ENCODE measurements at regions not wholly inside any gene's neighbourhood (a gene's known extent, or its start where the extent isn't known, plus 50 kb on each side); places are given as distances from the start of the nearest gene placed in this dataset.
"Not testable (repeated sequence)": the region's sequence is repeated elsewhere in the genome, so short reads cannot be mapped to it uniquely, and the experiment has no call there.

GRCh38 chr12:4194668-4195067, 78.9 kb upstream of the CCND2 start:
- Histone ChIP-seq H3K4me3 (ENCODE audit: low read length in 3 of 3) (no peak overlapping the region), H3K27me3 (ENCODE audit: control insufficient read depth in 3 of 3, insufficient read depth in 3 of 3, low read length in 3 of 3) (peaks cover 0 to 14% (median 2%) of the 10 kb centered on the region in 3 donors), H3K9ac (ENCODE audit: low read depth in 1 of 3, low read length in 3 of 3) (no peak overlapping the region), H3K4me1 (ENCODE audit: control insufficient read depth in 3 of 3, insufficient read depth in 3 of 3, low read length in 3 of 3) (no peaks in the 10 kb centered on the region), H3K27ac (ENCODE audit: low read depth, low read length) (no peak overlapping the region), H3K36me3 (ENCODE audit: control insufficient read depth in 3 of 3, insufficient read depth in 3 of 3, low read length in 3 of 3) (no peaks in the 10 kb centered on the region), H3K9me3 (ENCODE audit: control insufficient read depth in 3 of 3, low read length in 3 of 3) (no peaks in the 10 kb centered on the region)

GRCh38 chr12:4193821-4194220, 79.7 kb upstream of the CCND2 start:
- Histone ChIP-seq H3K36me3 (ENCODE audit: control insufficient read depth in 3 of 3, insufficient read depth in 3 of 3, low read length in 3 of 3) (no peaks in the 10 kb centered on the region), H3K27ac (ENCODE audit: low read depth, low read length) (no peak overlapping the region), H3K4me3 (ENCODE audit: low read length in 3 of 3) (no peak overlapping the region), H3K9me3 (ENCODE audit: control insufficient read depth in 3 of 3, low read length in 3 of 3) (no peaks in the 10 kb centered on the region), H3K9ac (ENCODE audit: low read depth in 1 of 3, low read length in 3 of 3) (no peak overlapping the region), H3K27me3 (ENCODE audit: control insufficient read depth in 3 of 3, insufficient read depth in 3 of 3, low read length in 3 of 3) (peaks cover 0 to 9% (median 2%) of the 10 kb centered on the region in 3 donors), H3K4me1 (ENCODE audit: control insufficient read depth in 3 of 3, insufficient read depth in 3 of 3, low read length in 3 of 3) (no peaks in the 10 kb centered on the region)

GRCh38 chr12:4191642-4192041, 81.9 kb upstream of the CCND2 start:
- peaks cover 0 to 9% (median 2%) of the 10 kb centered on the region in 3 donors for H3K27me3 ChIP-seq (ENCODE audit: control insufficient read depth in 3 of 3, insufficient read depth in 3 of 3, low read length in 3 of 3)

GRCh38 chr12:4191149-4191548, 82.4 kb upstream of the CCND2 start:
- no peaks in the 10 kb centered on the region for H3K4me1 ChIP-seq (ENCODE audit: control insufficient read depth in 3 of 3, insufficient read depth in 3 of 3, low read length in 3 of 3)
- H3K27ac ChIP-seq (ENCODE audit: low read depth, low read length): no peak overlapping the region
- no peaks in the 10 kb centered on the region for H3K36me3 ChIP-seq (ENCODE audit: control insufficient read depth in 3 of 3, insufficient read depth in 3 of 3, low read length in 3 of 3)
- no peaks in the 10 kb centered on the region for H3K9me3 ChIP-seq (ENCODE audit: control insufficient read depth in 3 of 3, low read length in 3 of 3)
- no peak overlapping the region for H3K4me3 ChIP-seq (ENCODE audit: low read length in 3 of 3)
- H3K27me3 ChIP-seq (ENCODE audit: control insufficient read depth in 3 of 3, insufficient read depth in 3 of 3, low read length in 3 of 3): peaks cover 0 to 9% (median 2%) of the 10 kb centered on the region in 3 donors
- no peak overlapping the region for H3K9ac ChIP-seq (ENCODE audit: low read depth in 1 of 3, low read length in 3 of 3)

More at GRCh38 chr12:4191642-4192041, 81.9 kb upstream of the CCND2 start:
- no peaks in the 10 kb centered on the region for H3K4me1 ChIP-seq (ENCODE audit: control insufficient read depth in 3 of 3, insufficient read depth in 3 of 3, low read length in 3 of 3)
- no peak overlapping the region for H3K4me3 ChIP-seq (ENCODE audit: low read length in 3 of 3)
- H3K9me3 ChIP-seq (ENCODE audit: control insufficient read depth in 3 of 3, low read length in 3 of 3): no peaks in the 10 kb centered on the region
- no peak overlapping the region for H3K27ac ChIP-seq (ENCODE audit: low read depth, low read length)
- no peaks in the 10 kb centered on the region for H3K36me3 ChIP-seq (ENCODE audit: control insufficient read depth in 3 of 3, insufficient read depth in 3 of 3, low read length in 3 of 3)
- no peak overlapping the region for H3K9ac ChIP-seq (ENCODE audit: low read depth in 1 of 3, low read length in 3 of 3)

GRCh38 chr12:4190366-4191063, 83.0 kb upstream of the CCND2 start:
- H3K36me3 ChIP-seq (ENCODE audit: control insufficient read depth in 3 of 3, insufficient read depth in 3 of 3, low read length in 3 of 3): no peaks in the 10 kb centered on the region
- H3K4me3 ChIP-seq (ENCODE audit: low read length in 3 of 3): no peak overlapping the region
- H3K9ac ChIP-seq (ENCODE audit: low read depth in 1 of 3, low read length in 3 of 3): no peak overlapping the region
- H3K27me3 ChIP-seq (ENCODE audit: control insufficient read depth in 3 of 3, insufficient read depth in 3 of 3, low read length in 3 of 3): peaks cover 0 to 9% (median 2%) of the 10 kb centered on the region in 3 donors
- H3K9me3 ChIP-seq (ENCODE audit: control insufficient read depth in 3 of 3, low read length in 3 of 3): no peaks in the 10 kb centered on the region
- no peak overlapping the region for H3K27ac ChIP-seq (ENCODE audit: low read depth, low read length)
- no peaks in the 10 kb centered on the region for H3K4me1 ChIP-seq (ENCODE audit: control insufficient read depth in 3 of 3, insufficient read depth in 3 of 3, low read length in 3 of 3)

GRCh38 chr12:4189721-4190120, 83.8 kb upstream of the CCND2 start:
- Histone ChIP-seq H3K27me3 (ENCODE audit: control insufficient read depth in 3 of 3, insufficient read depth in 3 of 3, low read length in 3 of 3) (peaks cover 0 to 8% (median 2%) of the 10 kb centered on the region in 3 donors), H3K4me1 (ENCODE audit: control insufficient read depth in 3 of 3, insufficient read depth in 3 of 3, low read length in 3 of 3) (no peaks in the 10 kb centered on the region), H3K9ac (ENCODE audit: low read depth in 1 of 3, low read length in 3 of 3) (no peak overlapping the region), H3K36me3 (ENCODE audit: control insufficient read depth in 3 of 3, insufficient read depth in 3 of 3, low read length in 3 of 3) (no peaks in the 10 kb centered on the region), H3K27ac (ENCODE audit: low read depth, low read length) (no peak overlapping the region), H3K4me3 (ENCODE audit: low read length in 3 of 3) (no peak overlapping the region), H3K9me3 (ENCODE audit: control insufficient read depth in 3 of 3, low read length in 3 of 3) (no peaks in the 10 kb centered on the region)

GRCh38 chr12:4187916-4188315, 85.6 kb upstream of the CCND2 start:
- no peaks in the 10 kb centered on the region for H3K36me3 ChIP-seq (ENCODE audit: control insufficient read depth in 3 of 3, insufficient read depth in 3 of 3, low read length in 3 of 3)
- H3K9me3 ChIP-seq (ENCODE audit: control insufficient read depth in 3 of 3, low read length in 3 of 3): peaks cover 0 to 2% (median 0%) of the 10 kb centered on the region in 3 donors
- H3K4me1 ChIP-seq (ENCODE audit: control insufficient read depth in 3 of 3, insufficient read depth in 3 of 3, low read length in 3 of 3): no peaks in the 10 kb centered on the region
- no peak overlapping the region for H3K4me3 ChIP-seq (ENCODE audit: low read length in 3 of 3)
- H3K27ac ChIP-seq (ENCODE audit: low read depth, low read length): no peak overlapping the region
- H3K27me3 ChIP-seq (ENCODE audit: control insufficient read depth in 3 of 3, insufficient read depth in 3 of 3, low read length in 3 of 3): no peaks in the 10 kb centered on the region
- H3K9ac ChIP-seq (ENCODE audit: low read depth in 1 of 3, low read length in 3 of 3): no peak overlapping the region

GRCh38 chr12:4187315-4187714, 86.2 kb upstream of the CCND2 start:
- not testable (repeated sequence) for H3K4me3 ChIP-seq (ENCODE audit: low read length in 3 of 3); H3K4me1 ChIP-seq (ENCODE audit: control insufficient read depth in 3 of 3, insufficient read depth in 3 of 3, low read length in 3 of 3); H3K27ac ChIP-seq (ENCODE audit: low read depth, low read length); H3K36me3 ChIP-seq (ENCODE audit: control insufficient read depth in 3 of 3, insufficient read depth in 3 of 3, low read length in 3 of 3); H3K27me3 ChIP-seq (ENCODE audit: control insufficient read depth in 3 of 3, insufficient read depth in 3 of 3, low read length in 3 of 3); H3K9ac ChIP-seq (ENCODE audit: low read depth in 1 of 3, low read length in 3 of 3); H3K9me3 ChIP-seq (ENCODE audit: control insufficient read depth in 3 of 3, low read length in 3 of 3)

- Histone ChIP-seq H3K27me3 (ENCODE audit: control insufficient read depth in 3 of 3, insufficient read depth in 3 of 3, low read length in 3 of 3) (no peaks in the 10 kb centered on the region), H3K9me3 (ENCODE audit: control insufficient read depth in 3 of 3, low read length in 3 of 3) (peaks cover 0 to 2% (median 0%) of the 10 kb centered on the region in 3 donors), H3K36me3 (ENCODE audit: control insufficient read depth in 3 of 3, insufficient read depth in 3 of 3, low read length in 3 of 3) (no peaks in the 10 kb centered on the region), H3K9ac (ENCODE audit: low read depth in 1 of 3, low read length in 3 of 3) (no peak overlapping the region), H3K4me1 (ENCODE audit: control insufficient read depth in 3 of 3, insufficient read depth in 3 of 3, low read length in 3 of 3) (no peaks in the 10 kb centered on the region), H3K27ac (ENCODE audit: low read depth, low read length) (no peak overlapping the region), H3K4me3 (ENCODE audit: low read length in 3 of 3) (no peak overlapping the region)
Measured at GRCh38 chr12:4178424-4179170, 95.0 kb upstream of the CCND2 start.

GRCh38 chr12:4177262-4177661, 96.3 kb upstream of the CCND2 start:
- Histone ChIP-seq H3K27ac (ENCODE audit: low read depth, low read length) (no peak overlapping the region), H3K9me3 (ENCODE audit: control insufficient read depth in 3 of 3, low read length in 3 of 3) (no peaks in the 10 kb centered on the region), H3K4me3 (ENCODE audit: low read length in 3 of 3) (no peak overlapping the region), H3K36me3 (ENCODE audit: control insufficient read depth in 3 of 3, insufficient read depth in 3 of 3, low read length in 3 of 3) (no peaks in the 10 kb centered on the region), H3K4me1 (ENCODE audit: control insufficient read depth in 3 of 3, insufficient read depth in 3 of 3, low read length in 3 of 3) (no peaks in the 10 kb centered on the region), H3K9ac (ENCODE audit: low read depth in 1 of 3, low read length in 3 of 3) (no peak overlapping the region), H3K27me3 (ENCODE audit: control insufficient read depth in 3 of 3, insufficient read depth in 3 of 3, low read length in 3 of 3) (no peaks in the 10 kb centered on the region)

Measured in skeletal muscle tissue (tissue), 3 donors.